Astrocyte (in vitro differentiated cells and primary cell): ENCODE measurements at regions not wholly inside any gene's neighbourhood (a gene's known extent, or its start where the extent isn't known, plus 50 kb on each side); places are given as distances from the start of the nearest gene placed in this dataset.

Experiments
- DNase-seq: peaks from one replicate; pipeline ENCODE4 v3.0.0-alpha.2; 2010; ENCODE audit warnings: low read depth
- FAIRE-seq: peaks from 2 replicates; lab custom pipeline; 2011; peaks lifted over from hg19 to GRCh38; lab: Jason Lieb, UNC
- H2AFZ ChIP-seq: 2 replicates; pipeline ENCODE4 v1.6.0; 2012; ENCODE audit warnings: low read depth, low read length, inconsistent platforms
- H3K27ac ChIP-seq: 2 replicates; pipeline ENCODE4 v1.5.1; 2011; ENCODE audit warnings: low read depth, low read length, inconsistent platforms
- H3K27me3 ChIP-seq: 2 replicates; pipeline ENCODE4 v1.6.0; 2011; ENCODE audit warnings: low read length, inconsistent platforms; ENCODE audit not compliant: insufficient read depth
- H3K36me3 ChIP-seq: 2 replicates; pipeline ENCODE4 v1.5.1; 2011; ENCODE audit warnings: low read length, inconsistent platforms; ENCODE audit not compliant: insufficient read depth
- H3K4me1 ChIP-seq: 2 replicates; pipeline ENCODE4 v1.5.1; 2011; ENCODE audit warnings: low read length, inconsistent platforms; ENCODE audit not compliant: insufficient read depth
- H3K4me2 ChIP-seq: 2 replicates; pipeline ENCODE4 v1.6.0; 2012; ENCODE audit warnings: low read length, inconsistent platforms
- H3K4me3 ChIP-seq: 2 replicates; pipeline ENCODE4 v1.5.1; 2011; ENCODE audit warnings: low read depth, mild to moderate bottlenecking, low read length, inconsistent platforms; ENCODE audit not compliant: insufficient read depth
- H3K79me2 ChIP-seq: 2 replicates; pipeline ENCODE4 v1.6.0; 2012; ENCODE audit warnings: mild to moderate bottlenecking, low read length, inconsistent platforms; ENCODE audit not compliant: insufficient read depth
- H3K9ac ChIP-seq: 2 replicates; pipeline ENCODE4 v1.6.0; 2012; ENCODE audit warnings: mild to moderate bottlenecking, low read length, inconsistent platforms
- H3K9me3 ChIP-seq: 2 replicates; pipeline ENCODE4 v1.5.1; 2012; ENCODE audit warnings: low read depth, mild to moderate bottlenecking, low read length, inconsistent platforms; ENCODE audit not compliant: insufficient read depth
- H4K20me1 ChIP-seq: 2 replicates; pipeline ENCODE4 v1.6.0; 2012; ENCODE audit warnings: low read length, inconsistent platforms; ENCODE audit not compliant: insufficient read depth
- H3K27ac Mint-ChIP-seq: one replicate; pipeline ENCODE4 v1.8.0; 2021; ENCODE audit warnings: mild to moderate bottlenecking, mixed read lengths; ENCODE audit not compliant: unreplicated experiment
- H3K27me3 Mint-ChIP-seq: one replicate; pipeline ENCODE4 v1.8.0; 2021; ENCODE audit warnings: low read depth, mixed read lengths; ENCODE audit not compliant: unreplicated experiment
- H3K36me3 Mint-ChIP-seq: one replicate; pipeline ENCODE4 v1.8.0; 2021; ENCODE audit warnings: low read depth, mixed read lengths; ENCODE audit not compliant: unreplicated experiment
- H3K4me1 Mint-ChIP-seq: one replicate; pipeline ENCODE4 v1.8.0; 2021; ENCODE audit warnings: low read depth, mixed read lengths; ENCODE audit not compliant: unreplicated experiment
- H3K4me3 Mint-ChIP-seq: one replicate; pipeline ENCODE4 v1.8.0; 2021; ENCODE audit warnings: mild to moderate bottlenecking, moderate library complexity, mixed read lengths; ENCODE audit not compliant: unreplicated experiment
- H3K9me3 Mint-ChIP-seq: one replicate; pipeline ENCODE4 v1.8.0; 2021; ENCODE audit warnings: mild to moderate bottlenecking, mixed read lengths; ENCODE audit not compliant: unreplicated experiment
- EZH2 ChIP-seq: IDR thresholded peaks from 2 replicates; pipeline ENCODE4 v1.6.1; 2012; ENCODE audit warnings: mild to moderate bottlenecking, low read length, inconsistent platforms; ENCODE audit not compliant: insufficient read depth
- TF ChIP-seq, protein P1 (sequence below): IDR thresholded peaks from 2 replicates; pipeline ENCODE4 v1.5.1; 2011; ENCODE audit warnings: low read depth, mild to moderate bottlenecking, inconsistent platforms, low read length, moderate library complexity; ENCODE audit not compliant: insufficient read depth

DNA sequence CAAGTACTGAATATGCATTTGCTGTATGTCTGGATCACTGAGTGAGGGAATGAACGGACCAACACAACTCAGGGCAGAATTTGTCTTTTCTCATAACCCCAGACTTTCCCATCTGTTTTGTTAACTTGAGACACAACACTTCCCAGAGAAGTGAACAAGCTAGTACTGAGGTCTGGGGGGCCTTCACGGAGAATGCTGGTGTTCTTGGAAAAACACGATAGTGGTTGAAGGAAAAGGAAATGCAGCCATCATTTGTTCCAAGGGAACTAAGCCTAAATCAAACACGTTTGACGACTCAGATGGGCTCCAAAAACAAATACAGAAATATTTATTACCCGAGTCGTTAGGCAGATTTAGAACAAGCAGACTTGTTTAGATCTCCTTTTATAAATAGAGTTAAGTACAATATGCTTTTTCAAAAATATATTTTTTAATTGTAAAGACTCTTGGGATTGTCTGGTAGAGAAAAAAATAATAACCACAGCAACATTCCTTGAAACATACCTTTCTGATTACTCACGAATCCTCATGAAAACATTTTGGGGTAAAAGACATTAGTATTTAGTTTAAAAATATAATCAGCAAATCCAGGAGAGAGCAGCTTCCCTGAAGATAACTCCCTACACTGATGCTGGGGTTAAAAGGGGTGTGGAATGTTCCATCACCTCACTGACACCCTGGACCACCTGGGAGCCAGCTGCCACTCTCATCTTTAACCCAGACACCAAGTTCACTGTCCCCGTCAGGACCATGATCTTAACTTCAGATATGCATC is 427.7 kb upstream of the RUNX1 start:
- Histone ChIP-seq H3K79me2 (no peaks in the 10 kb centered on the region), H3K9ac (peak overlapping the region; percentile 26), H2AFZ (peak overlapping the region; percentile 8), H3K9me3 (no peaks in the 10 kb centered on the region), H3K27me3 (no peaks in the 10 kb centered on the region), H3K4me1 (peaks cover 14% of the 10 kb centered on the region), H3K4me3 (no peak overlapping the region), H4K20me1 (no peaks in the 10 kb centered on the region), H3K4me2 (peak overlapping the region; percentile 55), H3K36me3 (no peaks in the 10 kb centered on the region), H3K27ac (peak overlapping the region; percentile 76)
- Mint-ChIP-seq H3K36me3 (no peaks in the 10 kb centered on the region), H3K4me1 (peaks cover 37% of the 10 kb centered on the region), H3K9me3 (peaks cover 3% of the 10 kb centered on the region), H3K27me3 (no peaks in the 10 kb centered on the region), H3K27ac (peak overlapping the region; percentile 93), H3K4me3 (no peak overlapping the region)
- TF ChIP-seq EZH2 = no peak
- TF ChIP-seq, protein P1, sequence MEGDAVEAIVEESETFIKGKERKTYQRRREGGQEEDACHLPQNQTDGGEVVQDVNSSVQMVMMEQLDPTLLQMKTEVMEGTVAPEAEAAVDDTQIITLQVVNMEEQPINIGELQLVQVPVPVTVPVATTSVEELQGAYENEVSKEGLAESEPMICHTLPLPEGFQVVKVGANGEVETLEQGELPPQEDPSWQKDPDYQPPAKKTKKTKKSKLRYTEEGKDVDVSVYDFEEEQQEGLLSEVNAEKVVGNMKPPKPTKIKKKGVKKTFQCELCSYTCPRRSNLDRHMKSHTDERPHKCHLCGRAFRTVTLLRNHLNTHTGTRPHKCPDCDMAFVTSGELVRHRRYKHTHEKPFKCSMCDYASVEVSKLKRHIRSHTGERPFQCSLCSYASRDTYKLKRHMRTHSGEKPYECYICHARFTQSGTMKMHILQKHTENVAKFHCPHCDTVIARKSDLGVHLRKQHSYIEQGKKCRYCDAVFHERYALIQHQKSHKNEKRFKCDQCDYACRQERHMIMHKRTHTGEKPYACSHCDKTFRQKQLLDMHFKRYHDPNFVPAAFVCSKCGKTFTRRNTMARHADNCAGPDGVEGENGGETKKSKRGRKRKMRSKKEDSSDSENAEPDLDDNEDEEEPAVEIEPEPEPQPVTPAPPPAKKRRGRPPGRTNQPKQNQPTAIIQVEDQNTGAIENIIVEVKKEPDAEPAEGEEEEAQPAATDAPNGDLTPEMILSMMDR = no peak
- FAIRE-seq (peak; percentile 81), DNase-seq (peak; percentile 68)

DNA sequence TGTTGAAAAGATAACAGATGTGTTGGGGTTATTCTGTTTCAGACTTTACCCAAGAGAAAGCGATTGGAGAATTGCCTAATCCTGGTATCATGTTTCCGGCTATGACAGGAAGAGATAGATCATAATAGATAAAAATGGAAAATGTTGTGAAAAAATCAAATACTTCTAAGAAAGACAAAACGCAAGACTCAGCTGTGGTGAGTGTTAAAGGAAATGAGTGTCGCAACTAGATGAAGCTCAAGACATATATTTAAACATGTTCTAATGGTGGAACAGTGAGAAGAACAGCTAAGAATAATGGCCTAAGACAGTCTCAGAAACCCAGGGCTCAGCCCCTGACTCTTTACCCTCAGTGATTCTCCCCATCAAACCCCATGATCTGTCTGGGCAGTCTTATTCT is 426.7 kb upstream of the RUNX1 start:
- Mint-ChIP-seq H3K4me1 (peaks cover 37% of the 10 kb centered on the region), H3K27me3 (no peaks in the 10 kb centered on the region), H3K4me3 (no peak overlapping the region), H3K27ac (peak overlapping the region; percentile 93), H3K36me3 (no peaks in the 10 kb centered on the region), H3K9me3 (peaks cover 3% of the 10 kb centered on the region)
- peak; percentile 78 for FAIRE-seq
- Histone ChIP-seq H3K27ac (peak overlapping the region; percentile 76), H3K9me3 (no peaks in the 10 kb centered on the region), H3K27me3 (no peaks in the 10 kb centered on the region), H3K79me2 (no peaks in the 10 kb centered on the region), H3K9ac (no peak overlapping the region), H3K4me3 (no peak overlapping the region), H3K4me1 (peaks cover 14% of the 10 kb centered on the region), H3K36me3 (no peaks in the 10 kb centered on the region), H4K20me1 (no peaks in the 10 kb centered on the region), H3K4me2 (peak overlapping the region; percentile 55), H2AFZ (no peak overlapping the region)
- TF ChIP-seq, protein P1 = no peak
- DNase-seq = peak; percentile 69

- Histone ChIP-seq H3K9me3 (no peaks in the 10 kb centered on the region), H3K4me3 (no peak overlapping the region), H2AFZ (no peak overlapping the region), H3K9ac (no peak overlapping the region), H3K36me3 (no peaks in the 10 kb centered on the region), H4K20me1 (no peaks in the 10 kb centered on the region), H3K4me2 (no peak overlapping the region), H3K4me1 (peaks cover 14% of the 10 kb centered on the region), H3K27me3 (no peaks in the 10 kb centered on the region), H3K79me2 (no peaks in the 10 kb centered on the region), H3K27ac (no peak overlapping the region)
- DNase-seq (peak; percentile 34), FAIRE-seq (no peak)
- H3K4me1 Mint-ChIP-seq = peaks cover 40% of the 10 kb centered on the region
- no peak overlapping the region for H3K4me3 Mint-ChIP-seq
- H3K27ac Mint-ChIP-seq = peak overlapping the region; percentile 38
- H3K27me3 Mint-ChIP-seq = no peaks in the 10 kb centered on the region
- peaks cover 3% of the 10 kb centered on the region for H3K9me3 Mint-ChIP-seq
- no peaks in the 10 kb centered on the region for H3K36me3 Mint-ChIP-seq
- TF ChIP-seq, protein P1 = no peak
- TF ChIP-seq EZH2 = no peak
These were observed 425.9 kb upstream of the RUNX1 start for GRCh38 chr21:35475009-35475408.
